ENCODE measurements at regions not wholly inside any gene's neighbourhood (a gene's known extent, or its start where the extent isn't known, plus 50 kb on each side); places are given as distances from the start of the nearest gene placed in this dataset.

DNA sequence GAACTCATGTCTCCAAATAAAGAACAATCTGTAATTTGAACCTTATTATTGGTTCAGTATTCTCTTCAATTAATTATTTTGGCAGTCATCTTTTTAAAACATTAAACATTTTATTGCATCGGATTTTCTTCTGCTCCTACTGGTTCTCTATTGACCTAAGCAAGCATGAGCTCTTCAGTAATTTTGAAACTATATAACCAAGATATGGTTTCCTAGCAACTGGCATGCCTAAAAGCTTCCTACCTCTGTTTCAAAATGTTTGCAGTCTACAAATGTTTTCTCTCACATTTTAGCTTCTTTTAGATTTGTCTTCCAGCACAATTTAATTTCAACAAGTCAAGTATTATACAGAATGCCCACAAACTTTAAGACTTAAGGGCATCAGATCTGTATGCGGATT, 371.3 kb downstream of the GPM6A start:
- no peak overlapping the region for H3K27ac ChIP-seq (ENCODE audit: low read depth, low read length)
- no peaks in the 10 kb centered on the region for H3K9me2 ChIP-seq (ENCODE audit: insufficient read depth)
- ChIA-PET CTCF (no interaction called here), RAD21 (ENCODE audit: low non-redundant PET in 1 of 2, low total read pairs in 2 of 2, uncharacterized antibody in 2 of 2, unreplicated experiment in 2 of 2) (no interaction called here), POLR2A (no interaction called here)
- H4K20me1 ChIP-seq (ENCODE audit: insufficient read depth) = no peaks in the 10 kb centered on the region
- H3K27me3 ChIP-seq (ENCODE audit: insufficient read depth, low read length) = no peaks in the 10 kb centered on the region
- H3K9me3 ChIP-seq (ENCODE audit: control insufficient read depth in 1 of 2, insufficient read depth in 1 of 2, low read depth in 1 of 2, low read length in 2 of 2) = no peaks in the 10 kb centered on the region
- no peaks in the 10 kb centered on the region for H3K4me1 ChIP-seq (ENCODE audit: control insufficient read depth in 1 of 2, insufficient read depth in 2 of 2, low read length in 2 of 2)
- no TSS peak for BruUV-seq (replicated peaks)
- H3K9ac ChIP-seq (ENCODE audit: low read length) = no peak overlapping the region
- ATAC-seq = no peak
- intact Hi-C loops (cut with micrococcal nuclease) = no loop called here
- no peak for TF ChIP-seq SIN3A (IDR thresholded peaks at IDR 0.05; ENCODE audit: low read depth)
- TF ChIP-seq, protein P1, sequence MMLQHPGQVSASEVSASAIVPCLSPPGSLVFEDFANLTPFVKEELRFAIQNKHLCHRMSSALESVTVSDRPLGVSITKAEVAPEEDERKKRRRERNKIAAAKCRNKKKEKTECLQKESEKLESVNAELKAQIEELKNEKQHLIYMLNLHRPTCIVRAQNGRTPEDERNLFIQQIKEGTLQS (IDR thresholded peaks at IDR 0.05) = no peak
- no peak for TF ChIP-seq MAX (IDR thresholded peaks at IDR 0.05)
- no peak for TF ChIP-seq TCF7L2 (IDR thresholded peaks at IDR 0.05; ENCODE audit: borderline replicate concordance, extremely low read depth, insufficient read depth, insufficient read length)
- TF ChIP-seq RAD21 (IDR thresholded peaks at IDR 0.05; ENCODE audit: low read depth) = no peak
- no peak for TF ChIP-seq ZNF274 (IDR thresholded peaks at IDR 0.05; ENCODE audit: low read depth, low read length)
- TF ChIP-seq CBX3 (IDR thresholded peaks at IDR 0.05; ENCODE audit: low read depth) = no peak
- no peak for TF ChIP-seq EGR1 (IDR thresholded peaks at IDR 0.05; ENCODE audit: low read depth)
- no peak for TF ChIP-seq ELF1 (IDR thresholded peaks at IDR 0.05; ENCODE audit: borderline replicate concordance, low read depth)
- TF ChIP-seq SRF (IDR thresholded peaks at IDR 0.05; ENCODE audit: low read depth) = no peak
- no peak for TF ChIP-seq FOSL1 (IDR thresholded peaks at IDR 0.05; ENCODE audit: low read depth)
- TF ChIP-seq SP1 (IDR thresholded peaks at IDR 0.05; ENCODE audit: low read depth) = no peak
- TF ChIP-seq POLR2AphosphoS5 (IDR thresholded peaks at IDR 0.05; ENCODE audit: low read depth, low read length) = no peak
- TF ChIP-seq CEBPB (IDR thresholded peaks at IDR 0.05; ENCODE audit: low read depth) = no peak
- no peak for TF ChIP-seq POLR2A (IDR thresholded peaks at IDR 0.05; ENCODE audit: borderline replicate concordance, extremely low read depth, insufficient read depth, insufficient read length)
- TF ChIP-seq ZFX (IDR thresholded peaks at IDR 0.05) = no peak
- TF ChIP-seq EZH2phosphoT487 (IDR thresholded peaks at IDR 0.05; ENCODE audit: borderline replicate concordance) = no peak
- TF ChIP-seq YY1 (IDR thresholded peaks at IDR 0.05; ENCODE audit: extremely low read depth, insufficient replicate concordance, low read depth, low read length) = no peak
- TF ChIP-seq REST (IDR thresholded peaks at IDR 0.05; ENCODE audit: low read depth) = no peak
- TF ChIP-seq, protein P2, sequence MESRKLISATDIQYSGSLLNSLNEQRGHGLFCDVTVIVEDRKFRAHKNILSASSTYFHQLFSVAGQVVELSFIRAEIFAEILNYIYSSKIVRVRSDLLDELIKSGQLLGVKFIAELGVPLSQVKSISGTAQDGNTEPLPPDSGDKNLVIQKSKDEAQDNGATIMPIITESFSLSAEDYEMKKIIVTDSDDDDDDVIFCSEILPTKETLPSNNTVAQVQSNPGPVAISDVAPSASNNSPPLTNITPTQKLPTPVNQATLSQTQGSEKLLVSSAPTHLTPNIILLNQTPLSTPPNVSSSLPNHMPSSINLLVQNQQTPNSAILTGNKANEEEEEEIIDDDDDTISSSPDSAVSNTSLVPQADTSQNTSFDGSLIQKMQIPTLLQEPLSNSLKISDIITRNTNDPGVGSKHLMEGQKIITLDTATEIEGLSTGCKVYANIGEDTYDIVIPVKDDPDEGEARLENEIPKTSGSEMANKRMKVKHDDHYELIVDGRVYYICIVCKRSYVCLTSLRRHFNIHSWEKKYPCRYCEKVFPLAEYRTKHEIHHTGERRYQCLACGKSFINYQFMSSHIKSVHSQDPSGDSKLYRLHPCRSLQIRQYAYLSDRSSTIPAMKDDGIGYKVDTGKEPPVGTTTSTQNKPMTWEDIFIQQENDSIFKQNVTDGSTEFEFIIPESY (IDR thresholded peaks at IDR 0.05; ENCODE audit: extremely low read depth, insufficient replicate concordance, low read length) = no peak
- DNase-seq (ENCODE audit: low read depth, low spot score) = no peak
- no peaks in the 10 kb centered on the region for H3K36me3 ChIP-seq (ENCODE audit: control insufficient read depth in 1 of 2, insufficient read depth in 2 of 2, low read length in 2 of 2)
- no peak overlapping the region for H3K4me3 ChIP-seq (replicated peaks in 1 of 2; ENCODE audit: low read depth in 1 of 2, low read length in 2 of 2)
- H3K4me2 ChIP-seq (ENCODE audit: low read length) = no peak overlapping the region
- no peak overlapping the region for H2AFZ ChIP-seq (ENCODE audit: low read depth, low read length, poor library complexity, severe bottlenecking)
- H3K79me2 ChIP-seq (ENCODE audit: insufficient read depth, low read length) = no peaks in the 10 kb centered on the region
